ENCODE measurements at regions not wholly inside any gene's neighbourhood (a gene's known extent, or its start where the extent isn't known, plus 50 kb on each side); places are given as distances from the start of the nearest gene placed in this dataset.

DNA sequence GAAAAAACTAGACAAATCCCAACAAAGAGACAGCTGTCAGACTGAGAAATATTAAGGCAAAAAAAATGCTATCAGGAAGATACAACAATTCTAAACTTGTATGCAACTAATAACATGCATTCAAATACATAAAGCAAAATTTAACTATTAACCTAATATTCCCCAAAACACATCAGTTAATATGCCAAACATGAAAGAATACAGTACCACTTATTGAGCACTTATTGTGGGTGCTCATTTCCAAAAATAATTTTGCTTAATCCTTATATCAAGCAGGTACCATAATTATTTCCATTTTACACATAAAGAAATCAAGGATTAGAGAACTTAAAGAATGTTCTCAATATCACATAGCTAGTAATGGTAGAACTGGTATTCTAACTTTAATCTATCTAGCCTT, 67.7 kb upstream of the HMGXB4 start:
- Histone ChIP-seq H3K27ac (ENCODE audit: insufficient read depth, low read length) (no peak overlapping the region), H3K4me1 (ENCODE audit: control insufficient read depth, extremely low read depth, insufficient read depth, low read length) (no peaks in the 10 kb centered on the region), H3K4me2 (ENCODE audit: extremely low read depth, insufficient read depth, low read length) (no peak overlapping the region), H4K20me1 (ENCODE audit: control insufficient read depth, extremely low read depth, insufficient read depth, low read length) (no peaks in the 10 kb centered on the region), H3K36me3 (ENCODE audit: control insufficient read depth, insufficient read depth, low read length) (no peaks in the 10 kb centered on the region), H2AFZ (ENCODE audit: low read length) (no peak overlapping the region), H3K9ac (ENCODE audit: insufficient read depth, low read length) (no peak overlapping the region), H3K79me2 (ENCODE audit: control insufficient read depth, insufficient read depth, low read length) (no peaks in the 10 kb centered on the region), H3K27me3 (ENCODE audit: control insufficient read depth, insufficient read depth, low read length) (peaks cover 2% of the 10 kb centered on the region), H3K4me3 (replicated peaks in 1 of 4; ENCODE audit: control extremely low read depth in 1 of 4, insufficient read depth in 1 of 4, low read depth in 3 of 4, low read length in 4 of 4) (no peak overlapping the region), H3K9me3 (ENCODE audit: control insufficient read depth, insufficient read depth, low read depth, low read length) (no peaks in the 10 kb centered on the region)
- TF ChIP-seq, protein P1, sequence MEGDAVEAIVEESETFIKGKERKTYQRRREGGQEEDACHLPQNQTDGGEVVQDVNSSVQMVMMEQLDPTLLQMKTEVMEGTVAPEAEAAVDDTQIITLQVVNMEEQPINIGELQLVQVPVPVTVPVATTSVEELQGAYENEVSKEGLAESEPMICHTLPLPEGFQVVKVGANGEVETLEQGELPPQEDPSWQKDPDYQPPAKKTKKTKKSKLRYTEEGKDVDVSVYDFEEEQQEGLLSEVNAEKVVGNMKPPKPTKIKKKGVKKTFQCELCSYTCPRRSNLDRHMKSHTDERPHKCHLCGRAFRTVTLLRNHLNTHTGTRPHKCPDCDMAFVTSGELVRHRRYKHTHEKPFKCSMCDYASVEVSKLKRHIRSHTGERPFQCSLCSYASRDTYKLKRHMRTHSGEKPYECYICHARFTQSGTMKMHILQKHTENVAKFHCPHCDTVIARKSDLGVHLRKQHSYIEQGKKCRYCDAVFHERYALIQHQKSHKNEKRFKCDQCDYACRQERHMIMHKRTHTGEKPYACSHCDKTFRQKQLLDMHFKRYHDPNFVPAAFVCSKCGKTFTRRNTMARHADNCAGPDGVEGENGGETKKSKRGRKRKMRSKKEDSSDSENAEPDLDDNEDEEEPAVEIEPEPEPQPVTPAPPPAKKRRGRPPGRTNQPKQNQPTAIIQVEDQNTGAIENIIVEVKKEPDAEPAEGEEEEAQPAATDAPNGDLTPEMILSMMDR (conservative IDR thresholded peaks at IDR 0.05 in 1 of 2, IDR thresholded peaks at IDR 0.05 in 1 of 2; ENCODE audit: low read depth in 1 of 2, low read length in 2 of 2), result no peak
- no peak for TF ChIP-seq EZH2 (IDR thresholded peaks at IDR 0.05; ENCODE audit: low read length, missing control alignments)
- DNase-seq (ENCODE audit: low read depth in 2 of 2), result no peak

- no peaks in the 10 kb centered on the region for H4K20me1 ChIP-seq (ENCODE audit: control insufficient read depth, extremely low read depth, insufficient read depth, low read length)
- no peak overlapping the region for H2AFZ ChIP-seq (ENCODE audit: low read length)
- no peak overlapping the region for H3K9ac ChIP-seq (ENCODE audit: insufficient read depth, low read length)
- peaks cover 2% of the 10 kb centered on the region for H3K27me3 ChIP-seq (ENCODE audit: control insufficient read depth, insufficient read depth, low read length)
- DNase-seq (ENCODE audit: low read depth in 2 of 2), result peak; percentile 10 to 47
- no peaks in the 10 kb centered on the region for H3K36me3 ChIP-seq (ENCODE audit: control insufficient read depth, insufficient read depth, low read length)
- TF ChIP-seq EZH2 (IDR thresholded peaks at IDR 0.05; ENCODE audit: low read length, missing control alignments), result no peak
- TF ChIP-seq, protein P1 (conservative IDR thresholded peaks at IDR 0.05 in 1 of 2, IDR thresholded peaks at IDR 0.05 in 1 of 2; ENCODE audit: low read depth in 1 of 2, low read length in 2 of 2), result no peak
- no peak overlapping the region for H3K27ac ChIP-seq (ENCODE audit: insufficient read depth, low read length)
- no peaks in the 10 kb centered on the region for H3K9me3 ChIP-seq (ENCODE audit: control insufficient read depth, insufficient read depth, low read depth, low read length)
- H3K4me1 ChIP-seq (ENCODE audit: control insufficient read depth, extremely low read depth, insufficient read depth, low read length), result no peaks in the 10 kb centered on the region
- no peak overlapping the region for H3K4me2 ChIP-seq (ENCODE audit: extremely low read depth, insufficient read depth, low read length)
- no peaks in the 10 kb centered on the region for H3K79me2 ChIP-seq (ENCODE audit: control insufficient read depth, insufficient read depth, low read length)
- no peak overlapping the region for H3K4me3 ChIP-seq (replicated peaks in 1 of 4; ENCODE audit: control extremely low read depth in 1 of 4, insufficient read depth in 1 of 4, low read depth in 3 of 4, low read length in 4 of 4)
Measured at GRCh38 chr22:35191412-35191811, 65.9 kb upstream of the HMGXB4 start.

DNA sequence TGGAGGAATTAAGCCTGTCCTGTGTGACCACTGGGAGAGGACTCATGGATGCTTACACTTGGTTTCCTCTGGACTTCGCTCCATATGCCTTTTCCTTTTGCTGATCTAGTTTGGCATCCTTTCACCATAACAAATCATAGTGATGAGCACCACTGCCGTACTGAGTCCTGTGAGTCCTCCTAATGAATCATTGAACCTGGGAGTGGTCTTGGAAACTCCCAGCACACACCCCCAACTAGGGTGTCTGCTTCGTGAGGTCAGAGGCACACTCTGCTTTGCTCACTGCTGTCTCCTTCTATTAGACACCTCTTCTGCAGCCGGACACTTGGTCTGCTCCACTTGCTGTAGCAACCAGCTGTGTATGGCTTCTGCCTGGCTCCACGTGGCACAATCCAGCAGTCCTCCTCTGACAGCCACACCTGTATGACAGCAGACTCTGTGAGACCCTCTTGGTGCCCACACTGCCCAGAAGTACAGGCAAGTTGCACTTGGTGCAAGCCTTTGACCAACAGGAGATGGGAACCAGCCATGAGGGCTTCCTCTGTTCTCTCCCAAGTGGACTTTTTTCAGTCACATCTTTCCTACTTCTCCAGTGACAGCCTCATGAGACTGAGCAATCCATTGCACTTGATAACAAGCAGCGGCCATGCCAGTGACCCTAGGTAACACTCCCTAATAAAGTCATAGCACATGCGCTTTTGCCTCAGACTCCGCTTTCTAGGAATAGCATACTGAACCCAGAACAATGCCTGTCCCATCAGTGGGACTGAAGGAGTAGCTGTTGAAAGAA, 65.0 kb upstream of the HMGXB4 start:
- Histone ChIP-seq H3K9ac (ENCODE audit: insufficient read depth, low read length) (no peak overlapping the region), H4K20me1 (ENCODE audit: control insufficient read depth, extremely low read depth, insufficient read depth, low read length) (no peaks in the 10 kb centered on the region), H3K79me2 (ENCODE audit: control insufficient read depth, insufficient read depth, low read length) (no peaks in the 10 kb centered on the region), H3K36me3 (ENCODE audit: control insufficient read depth, insufficient read depth, low read length) (no peaks in the 10 kb centered on the region), H3K9me3 (ENCODE audit: control insufficient read depth, insufficient read depth, low read depth, low read length) (no peaks in the 10 kb centered on the region), H3K4me3 (replicated peaks in 1 of 4; ENCODE audit: control extremely low read depth in 1 of 4, insufficient read depth in 1 of 4, low read depth in 3 of 4, low read length in 4 of 4) (no peak overlapping the region), H3K27me3 (ENCODE audit: control insufficient read depth, insufficient read depth, low read length) (peaks cover 2% of the 10 kb centered on the region), H3K27ac (ENCODE audit: insufficient read depth, low read length) (no peak overlapping the region), H3K4me2 (ENCODE audit: extremely low read depth, insufficient read depth, low read length) (no peak overlapping the region), H3K4me1 (ENCODE audit: control insufficient read depth, extremely low read depth, insufficient read depth, low read length) (no peaks in the 10 kb centered on the region), H2AFZ (ENCODE audit: low read length) (no peak overlapping the region)
- no peak for TF ChIP-seq EZH2 (IDR thresholded peaks at IDR 0.05; ENCODE audit: low read length, missing control alignments)
- TF ChIP-seq, protein P1 (conservative IDR thresholded peaks at IDR 0.05 in 1 of 2, IDR thresholded peaks at IDR 0.05 in 1 of 2; ENCODE audit: low read depth in 1 of 2, low read length in 2 of 2), result no peak
- DNase-seq (ENCODE audit: low read depth in 2 of 2), result peak in 1 of 2 donors; percentile 14

Data from fibroblast of lung (primary cell).